Ectodermal cell (in vitro differentiated cells): ENCODE measurements at regions not wholly inside any gene's neighbourhood (a gene's known extent, or its start where the extent isn't known, plus 50 kb on each side); places are given as distances from the start of the nearest gene placed in this dataset.

ENCODE experiments used
- H3K27ac ChIP-seq: 2 replicates; pipeline ENCODE4 v1.7.0; 2013; ENCODE audit warnings: mild to moderate bottlenecking, low read depth, low read length; ENCODE audit not compliant: insufficient read depth, poor library complexity, severe bottlenecking
- H3K27me3 ChIP-seq: 2 replicates; pipeline ENCODE4 v1.7.0; 2013; ENCODE audit warnings: mild to moderate bottlenecking, low read length; ENCODE audit not compliant: insufficient read depth, control insufficient read depth, poor library complexity, severe bottlenecking
- H3K36me3 ChIP-seq: one replicate; pipeline ENCODE4 v1.7.0; 2013; ENCODE audit warnings: low read length; ENCODE audit not compliant: control insufficient read depth, insufficient read depth
- H3K4me1 ChIP-seq: one replicate; pipeline ENCODE4 v1.7.0; 2013; ENCODE audit warnings: low read length; ENCODE audit not compliant: control insufficient read depth, insufficient read depth
- H3K4me3 ChIP-seq: 2 replicates; pipeline ENCODE4 v1.7.0; 2013; ENCODE audit warnings: low read depth, low read length, control low read depth; ENCODE audit not compliant: insufficient read depth
- H3K9me3 ChIP-seq: 2 replicates; pipeline ENCODE4 v1.7.0; 2013; ENCODE audit warnings: mild to moderate bottlenecking, low read length, moderate library complexity; ENCODE audit not compliant: control insufficient read depth
- WGBS, 2 experiments: methylation state at CpG; one replicate each; pipeline ENCODE4 v1.1.7; 2013; ENCODE audit warnings: missing lambda C conversion rate in 2 of 2; 5-methylcytosine and 5-hydroxymethylcytosine counted together

- Histone ChIP-seq H3K4me3 (no peak overlapping the region), H3K9me3 (no peaks in the 10 kb centered on the region), H3K27ac (no peak overlapping the region), H3K27me3 (no peaks in the 10 kb centered on the region), H3K36me3 (no peaks in the 10 kb centered on the region), H3K4me1 (no peaks in the 10 kb centered on the region)
- 80 to 93% methylated on average over 4 of the region's 4 CpGs for WGBS, 2 experiments
These were observed 358.6 kb downstream of the MSX2 start for GRCh38 chr5:175082866-175083590.

DNA sequence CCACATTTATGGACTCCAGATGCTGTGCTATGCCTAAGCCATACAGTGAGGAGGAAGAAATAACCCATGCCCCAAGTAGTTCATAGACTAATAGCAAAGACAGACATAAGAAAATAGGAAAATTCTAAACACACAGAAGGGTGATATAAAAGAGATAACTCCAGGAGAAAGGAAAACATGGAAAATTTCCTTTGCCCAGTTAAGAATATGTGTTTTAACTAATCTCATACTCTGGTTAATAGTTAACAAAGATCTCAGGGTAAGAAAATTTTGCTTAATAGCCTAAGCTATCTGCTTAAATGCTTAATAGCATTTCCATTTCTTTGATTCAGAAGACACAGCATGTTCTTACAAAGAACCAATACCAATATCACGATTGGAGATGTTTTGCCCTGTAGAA is 358.0 kb downstream of the MSX2 start:
- no peaks in the 10 kb centered on the region for H3K36me3 ChIP-seq
- 90 to 95% methylated on average over 1 of the region's 1 CpG for WGBS, 2 experiments
- H3K4me1 ChIP-seq: no peaks in the 10 kb centered on the region

DNA sequence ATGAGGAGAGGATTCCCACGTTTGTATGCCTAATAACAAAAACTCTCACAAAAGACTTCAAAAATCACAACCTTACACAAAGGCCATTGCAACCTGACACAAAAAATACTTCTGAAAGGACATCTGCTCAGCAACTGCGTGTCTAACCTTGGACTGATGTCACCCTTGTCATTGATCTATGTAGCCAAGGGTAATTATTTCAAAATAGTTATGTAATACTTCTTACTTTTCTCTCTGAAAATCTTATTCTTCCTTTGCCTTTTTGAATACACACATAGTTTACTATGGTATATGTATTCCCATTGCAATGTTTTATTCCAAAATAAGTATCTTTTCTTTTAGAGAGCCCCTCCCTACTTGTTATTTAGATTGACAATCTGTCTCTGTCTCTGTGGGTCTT is 355.3 kb downstream of the MSX2 start:
- H3K27me3 ChIP-seq: no peaks in the 10 kb centered on the region
- no peak overlapping the region for H3K27ac ChIP-seq
- H3K36me3 ChIP-seq: no peaks in the 10 kb centered on the region
- H3K4me1 ChIP-seq: no peaks in the 10 kb centered on the region
- H3K4me3 ChIP-seq: no peak overlapping the region
- no peaks in the 10 kb centered on the region for H3K9me3 ChIP-seq
- WGBS, 2 experiments: 86 to 90% methylated on average over 2 of the region's 2 CpGs

More for the DNA sequence above, 358.0 kb downstream of the MSX2 start:
- no peak overlapping the region for H3K27ac ChIP-seq
- H3K9me3 ChIP-seq: no peaks in the 10 kb centered on the region
- no peak overlapping the region for H3K4me3 ChIP-seq
- no peaks in the 10 kb centered on the region for H3K27me3 ChIP-seq

- Histone ChIP-seq H3K9me3 (no peaks in the 10 kb centered on the region), H3K27me3 (no peaks in the 10 kb centered on the region), H3K4me3 (no peak overlapping the region), H3K36me3 (no peaks in the 10 kb centered on the region), H3K27ac (no peak overlapping the region), H3K4me1 (no peaks in the 10 kb centered on the region)
These were observed 345.9 kb downstream of the MSX2 start for GRCh38 chr5:175070283-175070682.

DNA sequence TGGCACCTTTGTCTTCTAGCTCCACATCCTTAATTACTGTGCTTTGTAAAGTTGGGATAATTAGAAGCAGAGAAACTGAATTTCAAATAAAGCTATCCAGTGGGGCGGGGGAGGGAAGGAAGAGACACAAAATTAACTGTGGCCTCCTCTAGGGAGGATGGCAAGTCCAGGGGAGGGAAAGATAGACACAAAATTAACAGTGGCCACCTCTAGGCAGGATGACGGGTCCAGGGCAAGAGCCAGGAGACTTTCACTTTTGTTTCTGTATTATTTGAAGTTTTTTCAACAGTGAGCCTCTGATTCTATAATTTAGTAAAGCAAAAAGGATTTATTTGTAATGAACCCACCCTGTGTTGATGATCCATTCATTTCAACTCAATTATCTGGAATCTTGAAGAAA is 335.9 kb downstream of the MSX2 start:
- Histone ChIP-seq H3K36me3 (no peaks in the 10 kb centered on the region), H3K27me3 (no peaks in the 10 kb centered on the region), H3K4me3 (no peak overlapping the region), H3K4me1 (peaks cover 9% of the 10 kb centered on the region), H3K27ac (no peak overlapping the region), H3K9me3 (no peaks in the 10 kb centered on the region)
- 78 to 80% methylated on average over 2 of the region's 2 CpGs for WGBS, 2 experiments

GRCh38 chr5:175059687-175060211 is 335.4 kb downstream of the MSX2 start:
- H3K4me3 ChIP-seq: no peak overlapping the region

GRCh38 chr5:175056831-175057230 is 332.4 kb downstream of the MSX2 start:
- H3K9me3 ChIP-seq: no peaks in the 10 kb centered on the region
- H3K4me1 ChIP-seq: peaks cover 9% of the 10 kb centered on the region
- no peak overlapping the region for H3K27ac ChIP-seq
- H3K36me3 ChIP-seq: no peaks in the 10 kb centered on the region
- H3K4me3 ChIP-seq: no peak overlapping the region
- no peaks in the 10 kb centered on the region for H3K27me3 ChIP-seq
- 93 to 96% methylated on average over 4 of the region's 4 CpGs for WGBS, 2 experiments

More at GRCh38 chr5:175059687-175060211, 335.4 kb downstream of the MSX2 start:
- 14 to 15% methylated on average over 22 of the region's 22 CpGs for WGBS, 2 experiments
- Histone ChIP-seq H3K27me3 (no peaks in the 10 kb centered on the region), H3K27ac (no peak overlapping the region), H3K4me1 (peaks cover 9% of the 10 kb centered on the region), H3K36me3 (no peaks in the 10 kb centered on the region), H3K9me3 (no peaks in the 10 kb centered on the region)

DNA sequence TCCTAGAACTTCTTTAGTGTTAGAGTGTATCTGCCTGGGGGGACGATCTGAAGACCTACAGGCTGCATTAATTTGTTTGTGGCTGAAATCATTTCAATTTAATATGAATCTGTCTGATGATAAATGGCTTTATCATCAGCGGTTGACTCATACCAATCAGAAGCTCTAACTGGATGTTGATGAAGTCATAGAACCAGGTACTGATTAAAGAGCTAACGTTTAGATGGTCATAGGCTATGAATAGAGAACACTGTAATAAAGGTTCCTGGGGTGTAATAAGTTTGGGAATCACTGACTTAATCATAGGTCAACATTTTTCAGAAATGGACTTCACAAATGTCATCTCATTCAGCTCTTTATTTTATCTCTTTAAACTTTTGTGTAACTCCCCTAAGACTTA is 329.9 kb downstream of the MSX2 start:
- Histone ChIP-seq H3K4me3 (no peak overlapping the region), H3K9me3 (no peaks in the 10 kb centered on the region), H3K27me3 (no peaks in the 10 kb centered on the region), H3K4me1 (no peaks in the 10 kb centered on the region), H3K36me3 (no peaks in the 10 kb centered on the region), H3K27ac (no peak overlapping the region)
- WGBS, 2 experiments: 91% methylated on average over 3 of the region's 3 CpGs

DNA sequence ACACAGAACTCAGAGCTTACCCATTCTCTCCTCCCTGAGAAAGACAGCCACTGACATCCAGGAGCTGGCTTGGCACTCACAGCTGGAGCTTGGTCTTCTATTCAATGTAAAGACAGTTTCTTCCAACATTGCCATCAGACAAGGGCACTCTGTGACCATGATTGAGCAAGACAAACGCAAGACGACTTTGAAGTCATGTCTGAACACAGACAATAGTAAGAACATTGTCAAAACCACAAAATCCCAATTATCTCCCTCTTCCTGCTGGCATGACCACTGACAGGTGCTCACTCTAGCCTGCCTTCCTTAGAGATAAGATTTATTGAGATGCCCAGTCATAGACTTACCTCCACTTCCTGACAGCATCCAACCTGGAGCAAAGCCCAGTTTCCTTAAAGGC is 328.0 kb downstream of the MSX2 start:
- no peaks in the 10 kb centered on the region for H3K4me1 ChIP-seq
- no peaks in the 10 kb centered on the region for H3K27me3 ChIP-seq
- no peaks in the 10 kb centered on the region for H3K9me3 ChIP-seq
- H3K4me3 ChIP-seq: no peak overlapping the region
- WGBS, 2 experiments: 90 to 92% methylated on average over 2 of the region's 2 CpGs
- no peaks in the 10 kb centered on the region for H3K36me3 ChIP-seq
- no peak overlapping the region for H3K27ac ChIP-seq

- 90 to 100% methylated on average over 1 of the region's 1 CpG for WGBS, 2 experiments
- Histone ChIP-seq H3K9me3 (no peaks in the 10 kb centered on the region), H3K4me3 (no peak overlapping the region), H3K27ac (no peak overlapping the region), H3K36me3 (no peaks in the 10 kb centered on the region), H3K27me3 (no peaks in the 10 kb centered on the region), H3K4me1 (no peaks in the 10 kb centered on the region)
These were observed 322.7 kb downstream of the MSX2 start for GRCh38 chr5:175047048-175047447.
